HEK293 (cell line): ENCODE measurements at regions not wholly inside any gene's neighbourhood (a gene's known extent, or its start where the extent isn't known, plus 50 kb on each side); places are given as distances from the start of the nearest gene placed in this dataset.

Experiments used
- CTCF ChIA-PET: fragments of 350-600 bp; formaldehyde crosslinking; extraction: SDS; loops from one replicate; lab custom pipeline; 2021; ENCODE audit warnings: antibody characterized with exemption; lab: Yijun Ruan, JAX
- POLR2A ChIA-PET: fragments of 300-600 bp; formaldehyde crosslinking; extraction: SDS; loops from one replicate; lab custom pipeline; 2020; ENCODE audit warnings: antibody characterized with exemption, inconsistent platforms; lab: Yijun Ruan, JAX
- H3K27ac ChIP-seq: fragments of 200-500 bp; sonication (Bioruptor generic); 2 replicates; pipeline ENCODE4 v1.5.1; 2014; ENCODE audit warnings: low read depth, low read length, control low read depth, inconsistent platforms; ENCODE audit errors: extremely low read depth
- H3K36me3 ChIP-seq, 2 experiments: fragments of 200-500 bp in 1 of 2; sonication (Bioruptor generic) in 1 of 2; 1 replicate in 1 of 2; 2 replicates in 1 of 2; pipeline ENCODE4 v1.5.1; 2014 to 2017; ENCODE audit warnings: inconsistent platforms in 2 of 2, low read length in 2 of 2; ENCODE audit not compliant: control insufficient read depth in 2 of 2, insufficient read depth in 1 of 2
- H3K4me1 ChIP-seq: fragments of 200-500 bp; sonication (Bioruptor generic); 2 replicates; pipeline ENCODE4 v1.5.1; 2014; ENCODE audit warnings: mild to moderate bottlenecking, low read length, inconsistent platforms; ENCODE audit not compliant: control insufficient read depth, insufficient read depth
- H3K4me3 ChIP-seq: 2 replicates; pipeline ENCODE4 v1.5.1; 2011; ENCODE audit warnings: low read depth, mild to moderate bottlenecking, control low read depth, low read length, moderate library complexity
- H3K9me3 ChIP-seq: fragments of 200-500 bp; sonication (Bioruptor generic); 2 replicates; pipeline ENCODE4 v1.5.1; 2014; ENCODE audit warnings: low read depth, low read length, inconsistent platforms; ENCODE audit not compliant: control insufficient read depth, insufficient read depth
- GLIS2 ChIP-seq: fragments of 450-650 bp; formaldehyde crosslinking; IDR thresholded peaks from 2 replicates; pipeline ENCODE4 v1.5.1; 2016; ENCODE audit warnings: missing biosample characterization, missing genetic modification characterization
- HOXC10 ChIP-seq: sonication (generic); formaldehyde crosslinking; IDR thresholded peaks from 2 replicates; pipeline ENCODE4 v1.8.1; 2023; ENCODE audit warnings: mild to moderate bottlenecking, missing genetic modification reagents
- IKZF3 ChIP-seq: fragments of 450-650 bp; IDR thresholded peaks from 2 replicates; pipeline ENCODE4 v1.5.0; 2018; ENCODE audit warnings: missing biosample characterization, mild to moderate bottlenecking, missing genetic modification characterization, moderate library complexity
- KLF8 ChIP-seq: fragments of 450-650 bp; formaldehyde crosslinking; IDR thresholded peaks from 2 replicates; pipeline ENCODE4 v1.5.1; 2016; ENCODE audit warnings: missing biosample characterization, missing genetic modification characterization
- MEIS1 ChIP-seq: sonication (generic); formaldehyde crosslinking; IDR thresholded peaks from 2 replicates; pipeline ENCODE4 v1.8.1; 2022; ENCODE audit warnings: missing genetic modification reagents, mild to moderate bottlenecking, borderline replicate concordance
- SETDB1 ChIP-seq: IDR thresholded peaks from one replicate; pipeline ENCODE4 v1.6.1; 2017; ENCODE audit warnings: mild to moderate bottlenecking, low read length, moderate library complexity, mixed read lengths; ENCODE audit not compliant: insufficient read length
- TRIM28 ChIP-seq: IDR thresholded peaks from 2 replicates; pipeline ENCODE4 v1.6.1; 2011; ENCODE audit warnings: low read length, control low read depth, borderline replicate concordance
- ZBTB1 ChIP-seq: fragments of 450-650 bp; formaldehyde crosslinking; IDR thresholded peaks from 2 replicates; pipeline ENCODE4 v1.5.1; 2016; ENCODE audit warnings: missing biosample characterization, missing genetic modification characterization
- ZBTB17 ChIP-seq: fragments of 450-650 bp; formaldehyde crosslinking; IDR thresholded peaks from 2 replicates; pipeline ENCODE4 v1.5.1; 2016; ENCODE audit warnings: missing biosample characterization, missing genetic modification characterization
- ZBTB20 ChIP-seq: fragments of 450-650 bp; formaldehyde crosslinking; IDR thresholded peaks from 2 replicates; pipeline ENCODE4 v1.5.1; 2016; ENCODE audit warnings: missing biosample characterization, missing genetic modification characterization
- ZEB2 ChIP-seq: fragments of 450-650 bp; formaldehyde crosslinking; IDR thresholded peaks from 2 replicates; pipeline ENCODE4 v1.5.1; 2016; ENCODE audit warnings: missing biosample characterization, missing genetic modification characterization
- ZNF169 ChIP-seq: fragments of 450-650 bp; formaldehyde crosslinking; IDR thresholded peaks from 2 replicates; pipeline ENCODE4 v1.5.1; 2016; ENCODE audit warnings: missing biosample characterization, missing genetic modification characterization
- ZNF175 ChIP-seq: fragments of 450-650 bp; formaldehyde crosslinking; IDR thresholded peaks from 2 replicates; pipeline ENCODE4 v1.5.1; 2016; ENCODE audit warnings: missing biosample characterization, missing genetic modification characterization
- ZNF248 ChIP-seq: fragments of 450-650 bp; formaldehyde crosslinking; IDR thresholded peaks from 2 replicates; pipeline ENCODE4 v1.5.1; 2017; ENCODE audit warnings: missing biosample characterization, missing genetic modification characterization
- ZNF37A ChIP-seq: fragments of 450-650 bp; IDR thresholded peaks from 2 replicates; pipeline ENCODE4 v1.5.1; 2018; ENCODE audit warnings: missing biosample characterization, missing genetic modification characterization
- ZNF423 ChIP-seq: fragments of 450-650 bp; formaldehyde crosslinking; IDR thresholded peaks from 2 replicates; pipeline ENCODE4 v1.5.1; 2016; ENCODE audit warnings: missing biosample characterization, missing genetic modification characterization
- ZNF501 ChIP-seq: fragments of 450-650 bp; formaldehyde crosslinking; IDR thresholded peaks from 2 replicates; pipeline ENCODE4 v1.5.1; 2016; ENCODE audit warnings: missing biosample characterization, missing genetic modification characterization
- ZNF514 ChIP-seq: fragments of 450-650 bp; formaldehyde crosslinking; IDR thresholded peaks from 2 replicates; pipeline ENCODE4 v1.5.1; 2016; ENCODE audit warnings: missing biosample characterization, missing genetic modification characterization
- ZNF529 ChIP-seq: fragments of 450-650 bp; formaldehyde crosslinking; IDR thresholded peaks from 2 replicates; pipeline ENCODE4 v1.5.1; 2017; ENCODE audit warnings: missing genetic modification characterization, missing biosample characterization; ENCODE audit not compliant: insufficient replicate concordance
- ZNF560 ChIP-seq: fragments of 450-650 bp; formaldehyde crosslinking; IDR thresholded peaks from 2 replicates; pipeline ENCODE4 v1.5.1; 2017; ENCODE audit warnings: missing biosample characterization, missing genetic modification characterization, borderline replicate concordance
- ZNF623 ChIP-seq: fragments of 450-650 bp; formaldehyde crosslinking; IDR thresholded peaks from 2 replicates; pipeline ENCODE4 v1.5.1; 2016; ENCODE audit warnings: missing biosample characterization, missing genetic modification characterization
- ZNF629 ChIP-seq: fragments of 450-650 bp; formaldehyde crosslinking; IDR thresholded peaks from 2 replicates; pipeline ENCODE4 v1.5.1; 2017; ENCODE audit warnings: missing biosample characterization, missing genetic modification characterization
- ZNF670 ChIP-seq: fragments of 450-650 bp; formaldehyde crosslinking; IDR thresholded peaks from 2 replicates; pipeline ENCODE4 v1.5.1; 2016; ENCODE audit warnings: missing biosample characterization, missing genetic modification characterization, low read depth
- ZNF76 ChIP-seq: fragments of 450-650 bp; formaldehyde crosslinking; IDR thresholded peaks from 2 replicates; pipeline ENCODE4; 2016; ENCODE audit warnings: low read depth, missing biosample characterization, missing genetic modification characterization, borderline replicate concordance
- TF ChIP-seq, protein P1 (sequence below): fragments of 450-650 bp; formaldehyde crosslinking; IDR thresholded peaks from 2 replicates; pipeline ENCODE4 v1.5.1; 2017; ENCODE audit warnings: missing biosample characterization, missing genetic modification characterization
- TF ChIP-seq, protein P2 (sequence below): fragments of 450-650 bp; formaldehyde crosslinking; IDR thresholded peaks from 2 replicates; pipeline ENCODE4 v1.5.1; 2016; ENCODE audit warnings: missing biosample characterization, missing genetic modification characterization
- TF ChIP-seq, protein P3 (sequence below): fragments of 450-650 bp; formaldehyde crosslinking; IDR thresholded peaks from 2 replicates; pipeline ENCODE4 v1.5.1; 2016; ENCODE audit warnings: missing biosample characterization, missing genetic modification characterization
- TF ChIP-seq, protein P4 (sequence below): fragments of 450-650 bp; formaldehyde crosslinking; conservative IDR thresholded peaks from 2 replicates; pipeline ENCODE4 v1.5.1; 2016; ENCODE audit warnings: low read depth, missing biosample characterization, missing genetic modification characterization

DNA sequence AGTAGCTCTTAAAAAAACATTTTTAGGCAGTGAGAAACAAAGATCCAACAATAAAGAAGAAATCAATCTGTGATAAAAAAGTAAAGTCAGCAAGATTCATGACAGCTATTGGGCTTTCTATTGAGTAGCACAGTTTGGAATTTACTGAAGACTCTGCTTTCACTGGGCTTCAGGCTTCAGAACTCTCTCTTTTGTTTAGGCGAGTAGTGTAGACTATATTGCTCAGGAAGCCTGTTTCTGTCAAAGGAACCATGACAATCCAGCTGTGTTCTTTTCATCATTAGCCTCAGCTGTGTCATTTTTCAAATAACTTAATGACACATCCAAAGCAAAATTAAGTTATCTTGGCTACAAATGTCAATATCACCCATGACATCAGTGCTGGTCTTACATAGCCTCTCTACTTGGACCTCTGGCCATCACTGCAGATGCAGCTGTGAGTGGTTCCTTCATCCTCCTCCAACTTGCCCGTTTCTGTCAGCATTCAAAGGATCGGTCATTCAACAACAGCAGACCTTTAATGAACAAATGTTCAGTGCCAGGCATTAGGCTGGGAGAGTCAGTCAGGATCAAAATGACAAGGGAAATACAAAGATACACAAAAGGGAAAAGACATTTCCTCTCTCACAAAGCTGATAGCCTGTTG is 332.8 kb upstream of the MTNR1B start (continued):
- TF ChIP-seq ZNF76 (tag by site-specific recombination) (no peak), TRIM28 (no peak), ZBTB1 (no peak), ZNF623 (tag by site-specific recombination) (no peak), MEIS1 (CRISPR knock-in tag) (no peak), ZNF248 (no peak), ZNF423 (tag by site-specific recombination) (no peak), ZNF514 (tag by site-specific recombination) (no peak), SETDB1 (no peak)

DNA sequence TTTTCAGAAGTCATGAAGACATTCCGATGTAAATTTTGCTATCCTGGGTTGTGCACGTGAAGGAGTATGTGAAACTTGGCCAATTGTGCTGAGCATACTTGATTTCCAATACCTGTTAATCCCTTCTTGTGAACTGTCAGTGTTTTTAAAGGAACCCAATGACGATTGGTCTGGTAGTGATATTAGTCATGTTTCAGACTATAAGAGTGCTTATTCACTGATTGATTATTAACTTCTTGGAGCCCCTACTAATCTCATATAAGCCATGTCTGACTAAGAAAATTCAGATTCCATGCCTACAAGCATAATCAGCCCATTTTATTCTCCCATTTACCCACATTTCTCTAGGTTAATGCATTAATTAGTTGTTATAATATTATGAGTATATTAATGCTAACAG is 330.8 kb upstream of the MTNR1B start:
- H3K4me1 ChIP-seq: no peaks in the 10 kb centered on the region
- TF ChIP-seq ZNF529 (tag by site-specific recombination) (no peak), ZNF560 (tag by site-specific recombination) (no peak), ZEB2 (no peak), ZNF670 (no peak)
- TF ChIP-seq, protein P1, sequence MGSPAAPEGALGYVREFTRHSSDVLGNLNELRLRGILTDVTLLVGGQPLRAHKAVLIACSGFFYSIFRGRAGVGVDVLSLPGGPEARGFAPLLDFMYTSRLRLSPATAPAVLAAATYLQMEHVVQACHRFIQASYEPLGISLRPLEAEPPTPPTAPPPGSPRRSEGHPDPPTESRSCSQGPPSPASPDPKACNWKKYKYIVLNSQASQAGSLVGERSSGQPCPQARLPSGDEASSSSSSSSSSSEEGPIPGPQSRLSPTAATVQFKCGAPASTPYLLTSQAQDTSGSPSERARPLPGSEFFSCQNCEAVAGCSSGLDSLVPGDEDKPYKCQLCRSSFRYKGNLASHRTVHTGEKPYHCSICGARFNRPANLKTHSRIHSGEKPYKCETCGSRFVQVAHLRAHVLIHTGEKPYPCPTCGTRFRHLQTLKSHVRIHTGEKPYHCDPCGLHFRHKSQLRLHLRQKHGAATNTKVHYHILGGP: no peak
- no peak overlapping the region for H3K27ac ChIP-seq
- CTCF ChIA-PET: no interaction called here
- H3K9me3 ChIP-seq: no peaks in the 10 kb centered on the region
- H3K4me3 ChIP-seq: no peak overlapping the region
- H3K36me3 ChIP-seq: no peaks in the 10 kb centered on the region
- POLR2A ChIA-PET: no interaction called here

DNA sequence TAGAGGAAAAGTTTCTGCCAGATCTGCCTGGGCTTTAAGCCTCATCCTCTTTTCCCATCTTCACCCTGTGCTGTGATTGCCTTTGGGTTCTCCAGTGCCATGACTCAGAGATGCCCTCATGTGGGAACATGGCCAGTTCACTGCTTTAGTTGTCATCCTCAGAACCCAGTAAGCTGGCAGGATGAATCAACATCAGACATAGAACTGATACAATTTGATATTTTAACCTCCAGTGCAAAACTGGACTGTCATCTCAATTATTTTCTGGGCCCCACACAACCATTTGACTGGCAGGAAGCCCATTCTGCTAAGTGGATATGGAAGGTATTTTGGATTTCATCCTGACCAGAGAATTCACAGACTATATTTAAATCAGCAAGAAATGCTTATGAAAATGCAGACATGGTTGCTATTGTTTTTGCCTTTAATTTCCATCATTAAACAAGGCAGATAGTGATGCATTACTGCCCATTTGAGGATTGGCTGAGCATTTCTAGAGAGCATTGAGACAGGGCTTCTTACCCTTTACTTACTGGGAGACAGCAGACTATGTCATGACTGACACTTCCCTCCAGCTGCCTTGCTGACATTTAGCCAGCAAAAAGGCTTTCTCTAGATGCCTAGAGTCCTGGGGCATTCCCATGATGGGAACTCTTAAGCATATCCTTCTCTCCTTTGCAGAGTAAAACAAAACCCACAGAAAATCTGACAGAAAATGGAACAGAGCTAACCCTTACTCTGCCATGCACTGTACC is 327.1 kb upstream of the MTNR1B start:
- Histone ChIP-seq H3K4me1 (no peaks in the 10 kb centered on the region), H3K36me3 (no peaks in the 10 kb centered on the region), H3K27ac (no peak overlapping the region), H3K4me3 (no peak overlapping the region), H3K9me3 (no peaks in the 10 kb centered on the region)
- ChIA-PET POLR2A (no interaction called here), CTCF (interaction anchor here (1.7 kb wide), 1 partner anchor 14 kb away, joined by 3 read pairs; no protein-coding TSS in a partner anchor)
- TF ChIP-seq IKZF3 (tag by site-specific recombination): no peak
- TF ChIP-seq TRIM28: no peak
- TF ChIP-seq ZNF501 (tag by site-specific recombination): no peak
- TF ChIP-seq, protein P2, sequence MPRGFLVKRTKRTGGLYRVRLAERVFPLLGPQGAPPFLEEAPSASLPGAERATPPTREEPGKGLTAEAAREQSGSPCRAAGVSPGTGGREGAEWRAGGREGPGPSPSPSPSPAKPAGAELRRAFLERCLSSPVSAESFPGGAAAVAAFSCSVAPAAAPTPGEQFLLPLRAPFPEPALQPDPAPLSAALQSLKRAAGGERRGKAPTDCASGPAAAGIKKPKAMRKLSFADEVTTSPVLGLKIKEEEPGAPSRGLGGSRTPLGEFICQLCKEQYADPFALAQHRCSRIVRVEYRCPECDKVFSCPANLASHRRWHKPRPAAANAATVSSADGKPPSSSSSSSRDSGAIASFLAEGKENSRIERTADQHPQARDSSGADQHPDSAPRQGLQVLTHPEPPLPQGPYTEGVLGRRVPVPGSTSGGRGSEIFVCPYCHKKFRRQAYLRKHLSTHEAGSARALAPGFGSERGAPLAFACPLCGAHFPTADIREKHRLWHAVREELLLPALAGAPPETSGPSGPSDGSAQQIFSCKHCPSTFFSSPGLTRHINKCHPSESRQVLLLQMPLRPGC (tag by site-specific recombination): no peak
- no peak for TF ChIP-seq GLIS2 (tag by site-specific recombination)
- TF ChIP-seq ZNF629 (tag by site-specific recombination): no peak
- TF ChIP-seq ZNF175: no peak
- TF ChIP-seq HOXC10 (CRISPR knock-in tag): no peak
- TF ChIP-seq, protein P3, sequence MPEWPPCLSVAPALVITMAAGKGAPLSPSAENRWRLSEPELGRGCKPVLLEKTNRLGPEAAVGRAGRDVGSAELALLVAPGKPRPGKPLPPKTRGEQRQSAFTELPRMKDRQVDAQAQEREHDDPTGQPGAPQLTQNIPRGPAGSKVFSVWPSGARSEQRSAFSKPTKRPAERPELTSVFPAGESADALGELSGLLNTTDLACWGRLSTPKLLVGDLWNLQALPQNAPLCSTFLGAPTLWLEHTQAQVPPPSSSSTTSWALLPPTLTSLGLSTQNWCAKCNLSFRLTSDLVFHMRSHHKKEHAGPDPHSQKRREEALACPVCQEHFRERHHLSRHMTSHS (tag by site-specific recombination): no peak
- no peak for TF ChIP-seq MEIS1 (CRISPR knock-in tag)
- TF ChIP-seq, protein P4, sequence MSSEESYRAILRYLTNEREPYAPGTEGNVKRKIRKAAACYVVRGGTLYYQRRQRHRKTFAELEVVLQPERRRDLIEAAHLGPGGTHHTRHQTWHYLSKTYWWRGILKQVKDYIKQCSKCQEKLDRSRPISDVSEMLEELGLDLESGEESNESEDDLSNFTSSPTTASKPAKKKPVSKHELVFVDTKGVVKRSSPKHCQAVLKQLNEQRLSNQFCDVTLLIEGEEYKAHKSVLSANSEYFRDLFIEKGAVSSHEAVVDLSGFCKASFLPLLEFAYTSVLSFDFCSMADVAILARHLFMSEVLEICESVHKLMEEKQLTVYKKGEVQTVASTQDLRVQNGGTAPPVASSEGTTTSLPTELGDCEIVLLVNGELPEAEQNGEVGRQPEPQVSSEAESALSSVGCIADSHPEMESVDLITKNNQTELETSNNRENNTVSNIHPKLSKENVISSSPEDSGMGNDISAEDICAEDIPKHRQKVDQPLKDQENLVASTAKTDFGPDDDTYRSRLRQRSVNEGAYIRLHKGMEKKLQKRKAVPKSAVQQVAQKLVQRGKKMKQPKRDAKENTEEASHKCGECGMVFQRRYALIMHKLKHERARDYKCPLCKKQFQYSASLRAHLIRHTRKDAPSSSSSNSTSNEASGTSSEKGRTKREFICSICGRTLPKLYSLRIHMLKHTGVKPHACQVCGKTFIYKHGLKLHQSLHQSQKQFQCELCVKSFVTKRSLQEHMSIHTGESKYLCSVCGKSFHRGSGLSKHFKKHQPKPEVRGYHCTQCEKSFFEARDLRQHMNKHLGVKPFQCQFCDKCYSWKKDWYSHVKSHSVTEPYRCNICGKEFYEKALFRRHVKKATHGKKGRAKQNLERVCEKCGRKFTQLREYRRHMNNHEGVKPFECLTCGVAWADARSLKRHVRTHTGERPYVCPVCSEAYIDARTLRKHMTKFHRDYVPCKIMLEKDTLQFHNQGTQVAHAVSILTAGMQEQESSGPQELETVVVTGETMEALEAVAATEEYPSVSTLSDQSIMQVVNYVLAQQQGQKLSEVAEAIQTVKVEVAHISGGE: no peak
- no peak for TF ChIP-seq ZNF169 (tag by site-specific recombination)
- TF ChIP-seq ZNF37A (tag by site-specific recombination): no peak
- no peak for TF ChIP-seq ZBTB17 (tag by site-specific recombination)
- TF ChIP-seq KLF8 (tag by site-specific recombination): no peak
- no peak for TF ChIP-seq ZBTB20 (tag by site-specific recombination)
